Hepatocyte (in vitro differentiated cells): ENCODE measurements at regions not wholly inside any gene's neighbourhood (a gene's known extent, or its start where the extent isn't known, plus 50 kb on each side); places are given as distances from the start of the nearest gene placed in this dataset.
A peak's percentile ranks its signal among the peaks of the same experiment; 100 is the strongest.
"Not testable (repeated sequence)": the region's sequence is repeated elsewhere in the genome, so short reads cannot be mapped to it uniquely, and the experiment has no call there.

ENCODE experiments used
- DNase-seq: peaks from one replicate; pipeline ENCODE4 v3.0.0-alpha.2; 2016; ENCODE audit warnings: low spot score
- H2AFZ ChIP-seq: fragments of 200-600 bp; sonication (generic); 2 replicates; pipeline ENCODE4 v1.6.0; 2016; ENCODE audit warnings: antibody characterized with exemption, mild to moderate bottlenecking
- H3K27ac ChIP-seq: fragments of 200-600 bp; sonication (generic); 2 replicates; pipeline ENCODE4 v1.5.1; 2016; ENCODE audit warnings: mild to moderate bottlenecking
- H3K27me3 ChIP-seq: fragments of 200-600 bp; sonication (generic); 2 replicates; pipeline ENCODE4 v1.6.1; 2016
- H3K36me3 ChIP-seq: fragments of 200-600 bp; sonication (generic); replicated peaks from 2 replicates; pipeline ENCODE4 v1.5.1; 2016; ENCODE audit warnings: low read depth; ENCODE audit not compliant: insufficient read depth
- H3K4me1 ChIP-seq: fragments of 200-600 bp; sonication (generic); 2 replicates; pipeline ENCODE4 v1.5.1; 2016; ENCODE audit warnings: mild to moderate bottlenecking, moderate library complexity; ENCODE audit not compliant: insufficient read depth
- H3K4me2 ChIP-seq: fragments of 200-600 bp; sonication (generic); 2 replicates; pipeline ENCODE4 v1.6.0; 2016
- H3K4me3 ChIP-seq: fragments of 200-600 bp; sonication (generic); 2 replicates; pipeline ENCODE4 v1.5.1; 2016; ENCODE audit warnings: mild to moderate bottlenecking
- H3K79me2 ChIP-seq: fragments of 200-600 bp; sonication (generic); 2 replicates; pipeline ENCODE4 v1.6.0; 2017; ENCODE audit warnings: mild to moderate bottlenecking
- H3K9me2 ChIP-seq: fragments of 200-600 bp; sonication (generic); replicated peaks from 2 replicates; pipeline ENCODE4 v1.6.0; 2017; ENCODE audit warnings: mild to moderate bottlenecking; ENCODE audit not compliant: insufficient read depth
- H3K9me3 ChIP-seq: fragments of 200-600 bp; sonication (generic); 2 replicates; pipeline ENCODE4 v1.5.1; 2016; ENCODE audit warnings: low read depth, mild to moderate bottlenecking
- H4K20me1 ChIP-seq: fragments of 200-600 bp; sonication (generic); 2 replicates; pipeline ENCODE4 v1.6.0; 2016; ENCODE audit warnings: mild to moderate bottlenecking; ENCODE audit not compliant: insufficient read depth, poor library complexity, severe bottlenecking
- EZH2 ChIP-seq: fragments of 200-600 bp; sonication (generic); IDR thresholded peaks from 2 replicates; pipeline ENCODE4 v1.6.1; 2016; ENCODE audit warnings: antibody characterized with exemption, mild to moderate bottlenecking, borderline replicate concordance
- EZH2phosphoT487 ChIP-seq: fragments of 200-600 bp; sonication (generic); IDR thresholded peaks from one replicate; pipeline ENCODE4 v1.6.1; 2018; ENCODE audit warnings: antibody characterized with exemption, mild to moderate bottlenecking, low read depth, moderate library complexity; ENCODE audit not compliant: unreplicated experiment, severe bottlenecking
- WGBS: methylation state at CpG from one replicate; pipeline ENCODE4 v1.1.6; 2016; ENCODE audit warnings: low lambda C conversion rate; ENCODE audit errors: missing lambda C conversion rate; 5-methylcytosine and 5-hydroxymethylcytosine counted together
- TF ChIP-seq, protein P1 (sequence below): fragments of 200-600 bp; sonication (generic); IDR thresholded peaks from 2 replicates; pipeline ENCODE4 v1.5.1; 2016; ENCODE audit warnings: antibody characterized with exemption, mild to moderate bottlenecking; ENCODE audit not compliant: poor library complexity

GRCh38 chr13:76825430-76825829 is 60.8 kb downstream of the KCTD12 start:
- no peak for DNase-seq
- Histone ChIP-seq H3K4me1 (peaks cover 7% of the 10 kb centered on the region), H4K20me1 (no peaks in the 10 kb centered on the region), H2AFZ (no peak overlapping the region), H3K9me2 (no peaks in the 10 kb centered on the region), H3K27me3 (no peaks in the 10 kb centered on the region), H3K9me3 (no peaks in the 10 kb centered on the region), H3K27ac (no peak overlapping the region), H3K4me3 (no peak overlapping the region), H3K79me2 (no peaks in the 10 kb centered on the region), H3K4me2 (no peak overlapping the region), H3K36me3 (no peaks in the 10 kb centered on the region)
- WGBS, result 69% methylated on average over 1 of the region's 1 CpG
- TF ChIP-seq, protein P1, sequence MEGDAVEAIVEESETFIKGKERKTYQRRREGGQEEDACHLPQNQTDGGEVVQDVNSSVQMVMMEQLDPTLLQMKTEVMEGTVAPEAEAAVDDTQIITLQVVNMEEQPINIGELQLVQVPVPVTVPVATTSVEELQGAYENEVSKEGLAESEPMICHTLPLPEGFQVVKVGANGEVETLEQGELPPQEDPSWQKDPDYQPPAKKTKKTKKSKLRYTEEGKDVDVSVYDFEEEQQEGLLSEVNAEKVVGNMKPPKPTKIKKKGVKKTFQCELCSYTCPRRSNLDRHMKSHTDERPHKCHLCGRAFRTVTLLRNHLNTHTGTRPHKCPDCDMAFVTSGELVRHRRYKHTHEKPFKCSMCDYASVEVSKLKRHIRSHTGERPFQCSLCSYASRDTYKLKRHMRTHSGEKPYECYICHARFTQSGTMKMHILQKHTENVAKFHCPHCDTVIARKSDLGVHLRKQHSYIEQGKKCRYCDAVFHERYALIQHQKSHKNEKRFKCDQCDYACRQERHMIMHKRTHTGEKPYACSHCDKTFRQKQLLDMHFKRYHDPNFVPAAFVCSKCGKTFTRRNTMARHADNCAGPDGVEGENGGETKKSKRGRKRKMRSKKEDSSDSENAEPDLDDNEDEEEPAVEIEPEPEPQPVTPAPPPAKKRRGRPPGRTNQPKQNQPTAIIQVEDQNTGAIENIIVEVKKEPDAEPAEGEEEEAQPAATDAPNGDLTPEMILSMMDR, result no peak
- no peak for TF ChIP-seq EZH2phosphoT487
- no peak for TF ChIP-seq EZH2

DNA sequence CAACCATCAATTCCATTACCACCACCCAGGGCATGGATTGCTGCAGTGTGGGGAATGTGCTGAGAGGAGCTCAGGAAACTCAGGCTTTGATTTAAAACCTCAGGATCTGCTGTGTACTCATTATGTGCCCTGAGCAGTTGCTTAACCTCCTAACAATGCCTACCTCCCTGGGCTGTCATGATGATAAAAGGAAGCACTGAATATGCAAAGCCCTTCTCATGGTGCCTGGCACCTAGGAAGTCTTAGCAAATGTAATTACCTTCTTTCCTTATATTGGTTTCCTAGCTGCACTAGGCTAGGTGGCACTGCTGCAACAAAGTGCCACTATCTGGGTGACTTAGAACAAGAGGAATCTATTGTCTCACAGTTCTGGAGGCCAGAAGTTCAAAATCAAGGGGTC is 62.2 kb downstream of the KCTD12 start:
- Histone ChIP-seq H4K20me1 (no peaks in the 10 kb centered on the region), H3K27me3 (no peaks in the 10 kb centered on the region), H3K27ac (no peak overlapping the region), H3K4me2 (no peak overlapping the region), H3K9me3 (no peaks in the 10 kb centered on the region), H3K79me2 (no peaks in the 10 kb centered on the region), H3K9me2 (no peaks in the 10 kb centered on the region), H3K36me3 (no peaks in the 10 kb centered on the region), H3K4me3 (no peak overlapping the region), H3K4me1 (no peaks in the 10 kb centered on the region), H2AFZ (no peak overlapping the region)
- no peak for DNase-seq
- no peak for TF ChIP-seq EZH2
- no peak for TF ChIP-seq EZH2phosphoT487
- TF ChIP-seq, protein P1, result no peak

GRCh38 chr13:76822698-76823267 is 63.4 kb downstream of the KCTD12 start:
- Histone ChIP-seq H3K9me3 (no peaks in the 10 kb centered on the region), H3K27ac (no peak overlapping the region), H3K4me1 (no peaks in the 10 kb centered on the region), H3K9me2 (no peaks in the 10 kb centered on the region), H4K20me1 (no peaks in the 10 kb centered on the region), H3K27me3 (no peaks in the 10 kb centered on the region), H2AFZ (no peak overlapping the region), H3K36me3 (no peaks in the 10 kb centered on the region), H3K4me2 (no peak overlapping the region), H3K79me2 (no peaks in the 10 kb centered on the region), H3K4me3 (no peak overlapping the region)
- no peak for DNase-seq
- WGBS, result 80% methylated on average over 2 of the region's 2 CpGs
- TF ChIP-seq, protein P1, result peak; percentile 25
- no peak for TF ChIP-seq EZH2

GRCh38 chr13:76821222-76821621 is 65.0 kb downstream of the KCTD12 start:
- H2AFZ ChIP-seq, H3K4me1 ChIP-seq, DNase-seq, H3K79me2 ChIP-seq, H3K27ac ChIP-seq, H3K4me2 ChIP-seq, H3K36me3 ChIP-seq, H3K9me2 ChIP-seq, H3K9me3 ChIP-seq, H4K20me1 ChIP-seq, H3K27me3 ChIP-seq, H3K4me3 ChIP-seq: not testable (repeated sequence)
- 72% methylated on average over 1 of the region's 1 CpG for WGBS
